Naive thymus-derived CD4-positive, alpha-beta T cell (primary cell): ENCODE measurements at regions not wholly inside any gene's neighbourhood (a gene's known extent, or its start where the extent isn't known, plus 50 kb on each side); places are given as distances from the start of the nearest gene placed in this dataset.
"Not testable (repeated sequence)": the region's sequence is repeated elsewhere in the genome, so short reads cannot be mapped to it uniquely, and the experiment has no call there.

Source experiments
- ATAC-seq: fragments of 150-1000 bp; cut with Tn5 transposase; 2 replicates; pipeline ENCODE4 v1.10.0; 2021; ENCODE audit warnings: mild to moderate bottlenecking, moderate library complexity
- CTCF ChIA-PET: fragments of 350-600 bp; sonication (Branson Sonifier 250); formaldehyde crosslinking; loops from one replicate; lab custom pipeline; 2021; ENCODE audit warnings: antibody characterized with exemption; lab: Charles Lee
- POLR2A ChIA-PET: fragments of 350-600 bp; sonication (Branson Sonifier 250); formaldehyde crosslinking; loops from one replicate; lab custom pipeline; 2021; ENCODE audit warnings: antibody characterized with exemption, inconsistent platforms; lab: Charles Lee
- DNase-seq, 9 donors: peaks; one replicate each; pipeline versions ENCODE4 v3.0.0 to v3.0.0-alpha.2; 2020 to 2022; ENCODE audit warnings: mixed read lengths in 1 of 9
- H3K27ac ChIP-seq: one replicate; pipeline ENCODE4 v1.7.0; 2013; ENCODE audit warnings: mild to moderate bottlenecking, low read depth, low read length, moderate library complexity
- H3K27me3 ChIP-seq, 2 donors: one replicate each; pipeline ENCODE4 v1.7.0; 2013; ENCODE audit warnings: low read length in 2 of 2, mild to moderate bottlenecking in 2 of 2, moderate library complexity in 2 of 2; ENCODE audit not compliant: control insufficient read depth in 2 of 2, insufficient read depth in 2 of 2
- H3K36me3 ChIP-seq, 3 experiments: 1 replicate in 2 of 3; 2 replicates in 1 of 3; pipeline ENCODE4 v1.7.0; 2013; ENCODE audit warnings: low read length in 3 of 3, mild to moderate bottlenecking in 3 of 3, moderate library complexity in 1 of 3; ENCODE audit not compliant: insufficient read depth in 3 of 3, control insufficient read depth in 2 of 3
- H3K4me1 ChIP-seq, 2 donors: one replicate each; pipeline ENCODE4 v1.7.0; 2013; ENCODE audit warnings: low read length in 2 of 2, mild to moderate bottlenecking in 2 of 2, moderate library complexity in 1 of 2; ENCODE audit not compliant: control insufficient read depth in 2 of 2, insufficient read depth in 2 of 2
- H3K4me3 ChIP-seq: 2 replicates; pipeline ENCODE4 v1.7.0; 2013; ENCODE audit warnings: mild to moderate bottlenecking, low read length
- H3K9me3 ChIP-seq, 3 experiments: 1 replicate in 2 of 3; 2 replicates in 1 of 3; pipeline ENCODE4 v1.7.0; 2013; ENCODE audit warnings: low read length in 3 of 3; ENCODE audit not compliant: control insufficient read depth in 2 of 3
- H3K27ac Mint-ChIP-seq, 9 donors: one replicate each; pipeline ENCODE4 v1.8.0; 2020 to 2022; ENCODE audit warnings: mixed read lengths in 9 of 9, mild to moderate bottlenecking in 8 of 9, moderate library complexity in 5 of 9, inconsistent platforms in 2 of 9
- H3K27me3 Mint-ChIP-seq, 5 donors: one replicate each; pipeline ENCODE4 v1.8.0; 2021 to 2022; ENCODE audit warnings: mixed read lengths in 5 of 5, mild to moderate bottlenecking in 1 of 5
- H3K36me3 Mint-ChIP-seq, 5 donors: one replicate each; pipeline ENCODE4 v1.8.0; 2020 to 2022; ENCODE audit warnings: mixed read lengths in 5 of 5, mild to moderate bottlenecking in 3 of 5, inconsistent platforms in 1 of 5
- H3K4me1 Mint-ChIP-seq, 7 donors: one replicate each; pipeline ENCODE4 v1.8.0; 2020 to 2022; ENCODE audit warnings: mixed read lengths in 7 of 7, mild to moderate bottlenecking in 3 of 7, inconsistent platforms in 1 of 7
- H3K4me3 Mint-ChIP-seq, 10 donors: one replicate each; pipeline ENCODE4 v1.8.0; 2020 to 2022; ENCODE audit warnings: mild to moderate bottlenecking in 10 of 10, mixed read lengths in 10 of 10, moderate library complexity in 6 of 10, inconsistent platforms in 2 of 10
- H3K9me3 Mint-ChIP-seq, 11 donors: one replicate each; pipeline ENCODE4 v1.8.0; 2020 to 2022; ENCODE audit warnings: mixed read lengths in 11 of 11, mild to moderate bottlenecking in 4 of 11, inconsistent platforms in 1 of 11, moderate library complexity in 1 of 11
- intact Hi-C, 2 donors: fragments of 100-400 bp; cut with micrococcal nuclease; formaldehyde crosslinking; loops; one replicate each; pipeline ENCODE4 v1.15.1; 2023

GRCh38 chr2:89153210-89153609 is 461.7 kb downstream of the RPIA start:
- DNase-seq, H3K4me3 Mint-ChIP-seq, H3K27ac Mint-ChIP-seq, H3K9me3 ChIP-seq, H3K36me3 ChIP-seq, H3K4me3 ChIP-seq, H3K36me3 Mint-ChIP-seq, intact Hi-C loops, H3K27me3 ChIP-seq, H3K9me3 Mint-ChIP-seq, H3K4me1 ChIP-seq, POLR2A ChIA-PET, H3K4me1 Mint-ChIP-seq, H3K27ac ChIP-seq: not testable (repeated sequence)
- peaks cover 2 to 18% (median 7%) of the 10 kb centered on the region in 5 donors for H3K27me3 Mint-ChIP-seq
- CTCF ChIA-PET: interaction anchor here (0.6 to 1.1 kb wide), 2 partner anchors 273 to 431 kb away, joined by 3 to 4 read pairs; no protein-coding TSS in a partner anchor
- ATAC-seq: peak; percentile 56

DNA sequence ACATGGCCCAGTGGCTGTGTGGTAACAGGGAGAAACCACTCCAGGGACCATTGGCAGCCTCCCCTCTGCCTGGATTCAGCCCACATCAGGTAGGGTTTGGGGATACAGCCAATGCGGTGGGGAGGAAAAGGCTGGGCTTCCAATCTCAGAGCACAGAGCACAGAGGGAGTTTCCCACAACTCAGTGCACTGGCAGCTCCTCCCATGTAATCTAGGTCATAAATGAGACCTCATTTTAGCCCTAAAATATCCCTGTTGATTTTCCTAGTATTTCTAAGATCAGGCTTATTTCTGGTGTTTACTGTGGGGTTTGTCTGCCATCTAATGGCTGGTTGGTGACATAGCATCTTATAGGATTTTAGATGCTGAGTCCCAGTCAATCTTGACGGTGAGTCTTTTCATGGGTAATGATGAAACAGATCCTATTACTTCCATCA is 462.8 kb downstream of the RPIA start:
- POLR2A ChIA-PET, CTCF ChIA-PET, H3K36me3 Mint-ChIP-seq, H3K36me3 ChIP-seq, H3K27ac ChIP-seq, H3K4me1 ChIP-seq, H3K9me3 ChIP-seq, H3K4me3 Mint-ChIP-seq, H3K4me1 Mint-ChIP-seq, H3K9me3 Mint-ChIP-seq, H3K4me3 ChIP-seq, H3K27me3 ChIP-seq, intact Hi-C loops, H3K27ac Mint-ChIP-seq: not testable (repeated sequence)
- peak; percentile 45 for ATAC-seq
- peaks cover 0 to 18% (median 5%) of the 10 kb centered on the region in 5 donors for H3K27me3 Mint-ChIP-seq
- peak in 1 of 9 donors; percentile 5 for DNase-seq

DNA sequence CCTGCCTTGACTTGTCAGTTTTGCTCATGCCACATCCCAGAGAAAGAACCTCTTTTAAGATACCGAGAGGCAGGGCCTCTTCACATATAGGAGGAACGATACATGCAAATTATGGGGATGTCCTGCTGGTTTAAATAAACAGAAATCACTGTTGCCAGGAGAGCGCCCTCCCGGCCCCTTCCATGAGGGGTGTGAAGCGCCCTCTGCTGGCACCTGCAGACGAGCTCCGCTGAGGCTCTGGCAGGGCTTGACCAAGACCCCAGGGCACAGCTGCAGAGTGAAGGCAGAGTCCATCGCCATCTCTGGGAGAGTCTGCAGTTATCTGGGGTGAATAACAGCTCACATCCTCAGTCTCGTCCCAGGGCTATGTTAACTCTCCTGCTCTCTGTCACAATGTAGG is 468.8 kb downstream of the RPIA start:
- not testable (repeated sequence) for ATAC-seq, H3K4me3 Mint-ChIP-seq

DNA sequence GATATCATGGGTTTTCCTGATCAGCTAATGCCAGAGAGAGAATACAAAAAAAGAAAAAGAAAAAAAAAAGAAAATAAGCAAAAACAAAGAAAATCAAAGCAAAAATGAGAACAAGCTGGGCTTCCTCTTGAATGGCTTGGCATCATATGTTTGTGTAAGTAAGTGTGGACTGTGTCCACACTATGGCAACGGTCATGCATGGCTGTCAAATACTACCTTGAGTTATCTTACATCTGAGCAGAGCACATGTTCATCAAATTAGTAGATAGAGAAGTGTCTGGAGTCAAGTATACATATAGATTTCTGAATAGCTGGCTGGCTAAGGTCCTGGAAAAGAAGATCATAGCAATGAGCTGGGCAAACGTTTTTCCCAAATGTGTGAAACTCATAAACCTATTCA is 470.2 kb downstream of the RPIA start:
- H3K9me3 ChIP-seq, intact Hi-C loops, H3K27me3 Mint-ChIP-seq, H3K36me3 ChIP-seq, DNase-seq, H3K4me3 ChIP-seq, CTCF ChIA-PET, H3K27me3 ChIP-seq, H3K4me1 ChIP-seq, H3K4me3 Mint-ChIP-seq, POLR2A ChIA-PET, H3K36me3 Mint-ChIP-seq, ATAC-seq, H3K27ac ChIP-seq, H3K27ac Mint-ChIP-seq, H3K4me1 Mint-ChIP-seq, H3K9me3 Mint-ChIP-seq: not testable (repeated sequence)

More for the DNA sequence above, 468.8 kb downstream of the RPIA start:
- H3K4me1 ChIP-seq, CTCF ChIA-PET, intact Hi-C loops, H3K27me3 Mint-ChIP-seq, DNase-seq, H3K36me3 Mint-ChIP-seq, H3K36me3 ChIP-seq, H3K4me1 Mint-ChIP-seq, H3K4me3 ChIP-seq, H3K27ac Mint-ChIP-seq, H3K9me3 ChIP-seq, H3K27ac ChIP-seq, POLR2A ChIA-PET, H3K9me3 Mint-ChIP-seq, H3K27me3 ChIP-seq: not testable (repeated sequence)

DNA sequence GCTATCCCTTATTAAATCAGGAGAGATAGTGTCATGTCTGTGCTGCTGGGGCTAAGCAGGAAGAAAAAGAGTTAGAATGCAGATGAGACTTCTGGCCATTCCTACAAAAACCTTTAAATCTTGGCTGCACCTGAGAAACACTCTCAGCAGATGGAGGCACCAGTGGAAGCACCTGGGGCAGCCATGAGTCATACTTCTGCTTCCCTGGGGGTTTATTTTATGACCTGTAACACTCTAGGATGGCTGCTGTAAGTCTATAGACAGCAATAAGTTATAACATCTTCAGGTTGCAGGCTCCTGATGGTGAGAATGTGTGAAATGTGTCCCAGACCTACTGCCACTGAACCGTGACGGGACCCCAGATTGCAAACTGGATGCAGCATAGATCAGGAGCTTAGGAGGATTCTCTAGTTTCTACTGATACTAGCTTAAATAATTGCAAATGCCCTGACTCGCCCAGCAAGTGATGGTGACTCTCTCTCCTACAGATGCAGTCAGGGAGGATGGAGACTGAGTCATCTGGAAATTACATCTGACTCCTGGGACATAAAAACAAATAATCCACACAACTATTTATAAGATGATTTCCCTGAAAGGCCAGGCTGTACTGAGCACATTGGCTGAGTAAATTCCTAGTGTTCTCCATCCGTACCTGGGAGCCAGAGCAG is 479.2 kb downstream of the RPIA start:
- H3K27ac Mint-ChIP-seq, DNase-seq, H3K4me3 ChIP-seq, H3K27me3 ChIP-seq, H3K9me3 Mint-ChIP-seq, H3K27ac ChIP-seq, H3K4me3 Mint-ChIP-seq, ATAC-seq, H3K36me3 Mint-ChIP-seq, intact Hi-C loops, POLR2A ChIA-PET, H3K36me3 ChIP-seq, CTCF ChIA-PET, H3K4me1 Mint-ChIP-seq, H3K4me1 ChIP-seq, H3K27me3 Mint-ChIP-seq, H3K9me3 ChIP-seq: not testable (repeated sequence)

- H3K9me3 Mint-ChIP-seq, intact Hi-C loops, H3K4me3 Mint-ChIP-seq, H3K27ac ChIP-seq, DNase-seq, CTCF ChIA-PET, POLR2A ChIA-PET, H3K4me1 Mint-ChIP-seq, H3K4me1 ChIP-seq, H3K9me3 ChIP-seq, ATAC-seq, H3K27ac Mint-ChIP-seq, H3K27me3 ChIP-seq, H3K4me3 ChIP-seq, H3K36me3 Mint-ChIP-seq, H3K27me3 Mint-ChIP-seq, H3K36me3 ChIP-seq: not testable (repeated sequence)
Measured at GRCh38 chr2:89171174-89171519, 479.7 kb downstream of the RPIA start.

GRCh38 chr2:89177004-89177403 is 485.5 kb downstream of the RPIA start:
- H3K27ac Mint-ChIP-seq, H3K36me3 Mint-ChIP-seq, H3K27ac ChIP-seq, H3K9me3 Mint-ChIP-seq, H3K36me3 ChIP-seq, DNase-seq, H3K4me3 Mint-ChIP-seq, CTCF ChIA-PET, ATAC-seq, H3K9me3 ChIP-seq, H3K27me3 ChIP-seq, H3K4me3 ChIP-seq, H3K27me3 Mint-ChIP-seq, intact Hi-C loops, H3K4me1 ChIP-seq, H3K4me1 Mint-ChIP-seq, POLR2A ChIA-PET: not testable (repeated sequence)
